Nephron (organoid): ENCODE measurements at regions not wholly inside any gene's neighbourhood (a gene's known extent, or its start where the extent isn't known, plus 50 kb on each side); places are given as distances from the start of the nearest gene placed in this dataset.
A peak's percentile ranks its signal among the peaks of the same experiment; 100 is the strongest.

Source experiments
- H3K27ac Mint-ChIP-seq, 3 experiments: 2 replicates each; pipeline ENCODE4 v1.8.0; 2020; ENCODE audit warnings: mixed read lengths in 3 of 3, mild to moderate bottlenecking in 2 of 3, moderate library complexity in 1 of 3
- H3K27me3 Mint-ChIP-seq: 2 replicates; pipeline ENCODE4 v1.8.0; 2021; ENCODE audit warnings: low read depth, mild to moderate bottlenecking, moderate library complexity, mixed read lengths
- H3K36me3 Mint-ChIP-seq: 2 replicates; pipeline ENCODE4 v1.8.0; 2020; ENCODE audit warnings: low read depth, mixed read lengths
- H3K4me1 Mint-ChIP-seq: 2 replicates; pipeline ENCODE4 v1.8.0; 2020; ENCODE audit warnings: mixed read lengths
- H3K4me3 Mint-ChIP-seq, 3 experiments: 2 replicates each; pipeline ENCODE4 v1.8.0; 2020; ENCODE audit warnings: mild to moderate bottlenecking in 3 of 3, mixed read lengths in 3 of 3, moderate library complexity in 2 of 3
- H3K9me3 Mint-ChIP-seq: 2 replicates; pipeline ENCODE4 v1.8.0; 2020; ENCODE audit warnings: mixed read lengths
- CTCF ChIP-seq, 3 experiments: fragments of 200-600 bp; sonication (generic); IDR thresholded peaks; one replicate each; pipeline ENCODE4 v1.5.0; 2021; ENCODE audit warnings: antibody characterized with exemption in 3 of 3; ENCODE audit not compliant: unreplicated experiment in 3 of 3

DNA sequence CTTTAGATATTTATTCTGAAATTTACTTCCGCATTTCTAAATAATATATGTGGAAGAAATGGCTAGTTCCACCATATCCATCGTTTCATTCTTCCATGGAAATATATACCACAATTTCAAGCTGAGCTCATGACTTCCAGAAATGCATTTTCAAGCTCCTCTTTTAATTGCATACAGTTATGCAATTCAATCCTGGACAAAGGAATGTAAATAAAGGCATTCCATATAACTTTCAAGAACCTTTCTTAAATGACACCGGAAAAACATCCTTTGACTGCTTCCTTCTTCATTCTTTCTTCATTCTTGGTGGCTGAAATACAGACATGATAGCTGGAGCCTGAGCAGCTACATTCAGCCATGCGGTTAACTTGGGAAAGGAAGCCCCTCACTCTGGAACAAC is 185.2 kb upstream of the GADL1 start:
- peaks cover 11% of the 10 kb centered on the region for H3K4me1 Mint-ChIP-seq
- H3K27me3 Mint-ChIP-seq, result no peaks in the 10 kb centered on the region
- no peak for TF ChIP-seq CTCF (IDR thresholded peaks at IDR 0.05; ENCODE audit: unreplicated experiment in 3 of 3)
- H3K36me3 Mint-ChIP-seq, result no peaks in the 10 kb centered on the region
- no peaks in the 10 kb centered on the region for H3K9me3 Mint-ChIP-seq
- no peak overlapping the region for H3K4me3 Mint-ChIP-seq
- no peak overlapping the region for H3K27ac Mint-ChIP-seq

DNA sequence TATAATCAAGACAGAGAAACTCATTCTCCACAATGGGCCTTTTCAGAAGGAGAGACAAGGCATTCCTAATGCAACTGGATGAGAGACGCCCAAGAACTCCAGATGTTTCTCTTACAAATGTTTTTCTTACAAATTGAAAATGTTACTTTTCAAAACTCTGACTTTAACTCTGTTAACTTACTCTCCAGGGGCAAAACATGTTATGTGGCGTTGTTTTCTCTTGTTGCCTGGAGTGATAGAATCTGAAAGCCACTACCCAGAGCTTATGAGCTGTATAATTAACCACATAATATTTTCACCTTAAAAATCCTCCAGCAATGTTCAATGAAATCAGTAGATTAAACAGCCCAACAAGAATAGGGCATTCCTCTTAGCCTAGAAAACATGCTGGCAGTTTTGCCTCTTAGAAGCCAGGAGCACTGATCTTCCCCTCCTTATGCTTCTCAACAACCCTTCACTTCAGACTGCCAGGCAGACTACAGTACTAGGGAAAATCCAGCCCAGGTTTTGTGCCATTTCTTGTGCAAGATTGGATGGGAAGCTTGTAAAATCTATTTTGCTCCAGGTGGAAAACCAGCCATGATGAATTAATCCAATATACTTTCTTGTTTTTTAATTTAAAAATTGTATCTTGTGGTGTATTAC is 186.7 kb upstream of the GADL1 start:
- Mint-ChIP-seq H3K4me3 (no peak overlapping the region), H3K27ac (peak overlapping the region in 1 of 3 experiments; percentile 7), H3K36me3 (no peaks in the 10 kb centered on the region), H3K27me3 (no peaks in the 10 kb centered on the region), H3K4me1 (peaks cover 11% of the 10 kb centered on the region), H3K9me3 (no peaks in the 10 kb centered on the region)
- no peak for TF ChIP-seq CTCF (IDR thresholded peaks at IDR 0.05; ENCODE audit: unreplicated experiment in 3 of 3)

- TF ChIP-seq CTCF (IDR thresholded peaks at IDR 0.05; ENCODE audit: unreplicated experiment in 3 of 3), result no peak
- Mint-ChIP-seq H3K4me1 (peaks cover 7% of the 10 kb centered on the region), H3K27ac (no peak overlapping the region), H3K9me3 (no peaks in the 10 kb centered on the region), H3K27me3 (peaks cover 3% of the 10 kb centered on the region), H3K4me3 (no peak overlapping the region), H3K36me3 (no peaks in the 10 kb centered on the region)
These were observed 191.7 kb upstream of the GADL1 start for GRCh38 chr3:31086148-31086547.

DNA sequence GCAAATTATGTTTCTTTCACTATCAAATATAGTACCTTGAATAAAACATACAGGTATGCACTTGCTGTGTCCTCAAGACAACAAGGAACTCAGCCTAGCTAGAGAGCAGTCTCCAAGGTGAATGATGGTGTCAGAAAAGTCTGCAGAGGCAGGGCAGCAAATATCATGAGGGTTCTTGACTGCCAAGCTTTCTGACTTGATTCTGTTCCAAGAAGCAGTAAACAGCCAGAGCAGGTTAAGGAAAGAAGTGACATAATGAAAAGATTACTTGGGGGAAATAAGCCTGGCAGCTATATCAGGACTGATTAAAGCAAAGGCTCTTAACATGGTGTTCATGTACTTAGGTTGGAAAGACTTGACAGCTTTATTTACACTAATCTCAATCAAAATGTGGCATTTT is 192.2 kb upstream of the GADL1 start:
- no peak overlapping the region for H3K27ac Mint-ChIP-seq
- no peak overlapping the region for H3K4me3 Mint-ChIP-seq
- peaks cover 7% of the 10 kb centered on the region for H3K4me1 Mint-ChIP-seq
- H3K9me3 Mint-ChIP-seq, result no peaks in the 10 kb centered on the region
- H3K36me3 Mint-ChIP-seq, result no peaks in the 10 kb centered on the region
- TF ChIP-seq CTCF (IDR thresholded peaks at IDR 0.05; ENCODE audit: unreplicated experiment in 3 of 3), result no peak
- peaks cover 3% of the 10 kb centered on the region for H3K27me3 Mint-ChIP-seq

- H3K9me3 Mint-ChIP-seq, result no peaks in the 10 kb centered on the region
These were observed 197.3 kb upstream of the GADL1 start for GRCh38 chr3:31091748-31092147.

More at GRCh38 chr3:31091748-31092147, 197.3 kb upstream of the GADL1 start:
- H3K27ac Mint-ChIP-seq, result no peak overlapping the region
- H3K36me3 Mint-ChIP-seq, result no peaks in the 10 kb centered on the region
- peaks cover 3% of the 10 kb centered on the region for H3K27me3 Mint-ChIP-seq
- no peak for TF ChIP-seq CTCF (IDR thresholded peaks at IDR 0.05; ENCODE audit: unreplicated experiment in 3 of 3)
- peaks cover 17% of the 10 kb centered on the region for H3K4me1 Mint-ChIP-seq
- H3K4me3 Mint-ChIP-seq, result no peak overlapping the region
